Fibroblast of lung (primary cell): ENCODE measurements at regions not wholly inside any gene's neighbourhood (a gene's known extent, or its start where the extent isn't known, plus 50 kb on each side); places are given as distances from the start of the nearest gene placed in this dataset.

Experiments
- EZH2 ChIP-seq: IDR thresholded peaks from 2 replicates; pipeline ENCODE4 v1.5.1; 2012; ENCODE audit warnings: low read length, control low read depth, mild to moderate bottlenecking; ENCODE audit errors: missing control alignments
- TF ChIP-seq, protein P1 (sequence below), 2 donors: IDR thresholded peaks in 1 of 2; conservative IDR thresholded peaks in 1 of 2; 1 replicate in 1 of 2; 2 replicates in 1 of 2; pipeline ENCODE4 v1.5.1; 2011 to 2012; ENCODE audit warnings: low read length in 2 of 2, control low read depth in 1 of 2, inconsistent platforms in 1 of 2, low read depth in 1 of 2, mild to moderate bottlenecking in 1 of 2

DNA sequence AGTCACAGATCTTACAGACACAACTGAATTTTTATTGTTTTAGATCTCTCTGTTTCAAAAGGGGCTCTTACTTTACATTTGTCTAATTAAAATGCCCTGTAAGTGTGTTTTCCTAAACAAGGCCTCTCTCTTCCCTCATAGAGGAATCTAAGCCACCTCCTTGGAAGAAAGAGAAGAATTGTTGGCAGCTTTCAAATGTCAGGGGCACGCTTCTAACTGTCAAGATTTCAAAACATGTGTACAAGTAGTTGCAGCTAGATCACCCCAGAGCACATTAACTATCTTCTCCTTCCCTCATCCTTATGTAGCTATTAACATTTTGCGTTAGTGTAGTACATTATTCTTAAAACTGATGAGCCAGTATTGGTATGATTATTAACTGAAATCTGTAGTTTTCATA, 266.5 kb upstream of the BOD1L1 start:
- no peak for TF ChIP-seq EZH2
- TF ChIP-seq, protein P1, sequence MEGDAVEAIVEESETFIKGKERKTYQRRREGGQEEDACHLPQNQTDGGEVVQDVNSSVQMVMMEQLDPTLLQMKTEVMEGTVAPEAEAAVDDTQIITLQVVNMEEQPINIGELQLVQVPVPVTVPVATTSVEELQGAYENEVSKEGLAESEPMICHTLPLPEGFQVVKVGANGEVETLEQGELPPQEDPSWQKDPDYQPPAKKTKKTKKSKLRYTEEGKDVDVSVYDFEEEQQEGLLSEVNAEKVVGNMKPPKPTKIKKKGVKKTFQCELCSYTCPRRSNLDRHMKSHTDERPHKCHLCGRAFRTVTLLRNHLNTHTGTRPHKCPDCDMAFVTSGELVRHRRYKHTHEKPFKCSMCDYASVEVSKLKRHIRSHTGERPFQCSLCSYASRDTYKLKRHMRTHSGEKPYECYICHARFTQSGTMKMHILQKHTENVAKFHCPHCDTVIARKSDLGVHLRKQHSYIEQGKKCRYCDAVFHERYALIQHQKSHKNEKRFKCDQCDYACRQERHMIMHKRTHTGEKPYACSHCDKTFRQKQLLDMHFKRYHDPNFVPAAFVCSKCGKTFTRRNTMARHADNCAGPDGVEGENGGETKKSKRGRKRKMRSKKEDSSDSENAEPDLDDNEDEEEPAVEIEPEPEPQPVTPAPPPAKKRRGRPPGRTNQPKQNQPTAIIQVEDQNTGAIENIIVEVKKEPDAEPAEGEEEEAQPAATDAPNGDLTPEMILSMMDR (conservative IDR thresholded peaks at IDR 0.05 in 1 of 2, IDR thresholded peaks at IDR 0.05 in 1 of 2; ENCODE audit: low read depth in 1 of 2, low read length in 2 of 2): no peak
